NB4 (cell line): ENCODE measurements at regions not wholly inside any gene's neighbourhood (a gene's known extent, or its start where the extent isn't known, plus 50 kb on each side); places are given as distances from the start of the nearest gene placed in this dataset.

ENCODE experiments used
- DNase-seq: peaks from one replicate; pipeline ENCODE4 v3.0.0; 2010; ENCODE audit warnings: low read depth
- H3K4me3 ChIP-seq: one replicate; pipeline ENCODE4 v1.5.1; 2011; ENCODE audit warnings: mild to moderate bottlenecking, low read depth, low read length, moderate library complexity
- CTCF ChIP-seq: IDR thresholded peaks from one replicate; pipeline ENCODE4 v1.5.1; 2012; ENCODE audit warnings: low read depth, low read length
- MAX ChIP-seq: IDR thresholded peaks from 2 replicates; pipeline ENCODE4 v1.6.1; 2011; ENCODE audit warnings: low read depth, low read length
- MYC ChIP-seq: IDR thresholded peaks from 2 replicates; pipeline ENCODE4 v1.6.1; 2011; ENCODE audit warnings: low read depth, low read length
- POLR2A ChIP-seq: IDR thresholded peaks from 2 replicates; pipeline ENCODE4 v1.6.1; 2011; ENCODE audit warnings: mild to moderate bottlenecking; ENCODE audit not compliant: insufficient read length; ENCODE audit errors: extremely low read depth

GRCh38 chr2:136479696-136480095 lies 285.6 kb upstream of the THSD7B start:
- TF ChIP-seq POLR2A (no peak), MYC (no peak), CTCF (no peak), MAX (no peak)
- DNase-seq, result no peak
- H3K4me3 ChIP-seq, result no peak overlapping the region

- TF ChIP-seq MAX, result no peak
- TF ChIP-seq CTCF, result no peak
- no peak for TF ChIP-seq MYC
- TF ChIP-seq POLR2A, result no peak
- DNase-seq, result no peak
- no peak overlapping the region for H3K4me3 ChIP-seq
Measured at GRCh38 chr2:136468799-136469369, 296.5 kb upstream of the THSD7B start.

- no peak for DNase-seq
- TF ChIP-seq CTCF (no peak), MYC (no peak), MAX (no peak)
Measured at GRCh38 chr2:136452528-136452927, 312.8 kb upstream of the THSD7B start.

GRCh38 chr2:136448986-136449780 lies 316.2 kb upstream of the THSD7B start:
- no peak overlapping the region for H3K4me3 ChIP-seq
- TF ChIP-seq MAX (no peak), MYC (no peak), CTCF (no peak), POLR2A (no peak)
- DNase-seq, result no peak

More at GRCh38 chr2:136452528-136452927, 312.8 kb upstream of the THSD7B start:
- H3K4me3 ChIP-seq, result no peak overlapping the region

GRCh38 chr2:136448432-136448831 lies 316.9 kb upstream of the THSD7B start:
- TF ChIP-seq POLR2A (no peak), CTCF (no peak), MAX (no peak), MYC (no peak)
- no peak for DNase-seq
- H3K4me3 ChIP-seq, result no peak overlapping the region
